Thoracic aorta (tissue), 2 donors: ENCODE measurements at regions not wholly inside any gene's neighbourhood (a gene's known extent, or its start where the extent isn't known, plus 50 kb on each side); places are given as distances from the start of the nearest gene placed in this dataset.
"Not testable (repeated sequence)": the region's sequence is repeated elsewhere in the genome, so short reads cannot be mapped to it uniquely, and the experiment has no call there.

Experiments
- ATAC-seq: fragments of 150-250 bp; one replicate; pipeline ENCODE4 v1.8.0; 2017; ENCODE audit warnings: low read depth; ENCODE audit not compliant: insufficient number of reproducible peaks, low FRiP score
- DNase-seq: peaks from one replicate; pipeline ENCODE4 v3.0.0-alpha.2; 2020; ENCODE audit warnings: low spot score
- H3K27ac ChIP-seq, 2 donors: fragments of 200-600 bp; sonication (generic); 1 replicate in 1 of 2; 2 replicates in 1 of 2; pipeline ENCODE4 v1.5.1; 2016; ENCODE audit warnings: mild to moderate bottlenecking in 2 of 2, moderate library complexity in 2 of 2
- H3K27me3 ChIP-seq: fragments of 200-600 bp; sonication (generic); replicated peaks from 2 replicates; pipeline ENCODE4 v1.6.0; 2016; ENCODE audit warnings: mild to moderate bottlenecking; ENCODE audit not compliant: insufficient read depth
- H3K36me3 ChIP-seq: fragments of 200-600 bp; sonication (generic); one replicate; pipeline ENCODE4 v1.5.1; 2016
- H3K4me1 ChIP-seq, 2 donors: fragments of 200-600 bp; sonication (generic); 1 replicate in 1 of 2; 2 replicates in 1 of 2; pipeline versions ENCODE4 v1.5.1 to v1.6.0; 2016; ENCODE audit warnings: low read depth in 2 of 2, mild to moderate bottlenecking in 1 of 2; ENCODE audit not compliant: control insufficient read depth in 1 of 2
- H3K4me3 ChIP-seq: fragments of 200-600 bp; sonication (generic); 2 replicates; pipeline ENCODE4 v1.5.1; 2016; ENCODE audit warnings: mild to moderate bottlenecking
- H3K9me3 ChIP-seq: fragments of 200-600 bp; sonication (generic); 2 replicates; pipeline ENCODE4 v1.5.1; 2016
- CTCF ChIP-seq: fragments of 200-600 bp; sonication (generic); IDR thresholded peaks from one replicate; pipeline ENCODE4 v1.5.1; 2019; ENCODE audit warnings: antibody characterized with exemption

- H3K27ac ChIP-seq: no peak overlapping the region
- H3K36me3 ChIP-seq: no peaks in the 10 kb centered on the region
- H3K9me3 ChIP-seq: no peaks in the 10 kb centered on the region
- no peaks in the 10 kb centered on the region for H3K4me1 ChIP-seq
- no peak for TF ChIP-seq CTCF
- no peak overlapping the region for H3K4me3 ChIP-seq
- ATAC-seq (no peak), DNase-seq (no peak)
- H3K27me3 ChIP-seq: no peaks in the 10 kb centered on the region
These were observed 137.6 kb downstream of the RAMP3 start for GRCh38 chr7:45295222-45295621.

GRCh38 chr7:45296748-45297147 lies 139.2 kb downstream of the RAMP3 start:
- H3K9me3 ChIP-seq: no peaks in the 10 kb centered on the region
- TF ChIP-seq CTCF: no peak
- H3K36me3 ChIP-seq: no peaks in the 10 kb centered on the region
- no peak for ATAC-seq
- H3K4me3 ChIP-seq: no peak overlapping the region
- H3K4me1 ChIP-seq: no peaks in the 10 kb centered on the region
- H3K27ac ChIP-seq: no peak overlapping the region
- no peak for DNase-seq
- no peaks in the 10 kb centered on the region for H3K27me3 ChIP-seq

- TF ChIP-seq CTCF: no peak
- Histone ChIP-seq H3K27ac (no peak overlapping the region), H3K36me3 (no peaks in the 10 kb centered on the region), H3K4me3 (no peak overlapping the region), H3K9me3 (peaks cover 13% of the 10 kb centered on the region), H3K4me1 (no peaks in the 10 kb centered on the region), H3K27me3 (no peaks in the 10 kb centered on the region)
- DNase-seq (no peak), ATAC-seq (no peak)
These were observed 149.2 kb downstream of the RAMP3 start for GRCh38 chr7:45306752-45307305.

GRCh38 chr7:45311597-45311996 lies 154.0 kb downstream of the RAMP3 start:
- no peak for TF ChIP-seq CTCF
- no peak for DNase-seq
- H3K4me3 ChIP-seq: no peak overlapping the region
- H3K4me1 ChIP-seq: no peaks in the 10 kb centered on the region
- no peaks in the 10 kb centered on the region for H3K27me3 ChIP-seq
- H3K27ac ChIP-seq: no peak overlapping the region
- H3K36me3 ChIP-seq: no peaks in the 10 kb centered on the region
- peaks cover 16% of the 10 kb centered on the region for H3K9me3 ChIP-seq
- no peak for ATAC-seq

- not testable (repeated sequence) for DNase-seq, H3K27ac ChIP-seq, H3K36me3 ChIP-seq, H3K4me1 ChIP-seq, H3K9me3 ChIP-seq, ATAC-seq, H3K4me3 ChIP-seq, H3K27me3 ChIP-seq
These were observed 157.9 kb downstream of the RAMP3 start for GRCh38 chr7:45315512-45315911.

GRCh38 chr7:45324683-45325237 lies 167.2 kb downstream of the RAMP3 start:
- no peak for TF ChIP-seq CTCF
- no peak for ATAC-seq
- Histone ChIP-seq H3K4me3 (no peak overlapping the region), H3K36me3 (no peaks in the 10 kb centered on the region), H3K4me1 (no peaks in the 10 kb centered on the region), H3K27me3 (no peaks in the 10 kb centered on the region), H3K9me3 (peaks cover 8% of the 10 kb centered on the region), H3K27ac (no peak overlapping the region)
- DNase-seq: no peak
